Ovary (tissue), 3 donors: ENCODE measurements at regions not wholly inside any gene's neighbourhood (a gene's known extent, or its start where the extent isn't known, plus 50 kb on each side); places are given as distances from the start of the nearest gene placed in this dataset.

Experiments used
- CTCF ChIP-seq, 3 donors: fragments of 450-650 bp in 2 of 3; fragments of 200-600 bp in 1 of 3; IDR thresholded peaks; one replicate each; pipeline versions ENCODE4 v1.5.1 to v1.8.0; 2016 to 2022; ENCODE audit warnings: antibody characterized with exemption in 3 of 3, mild to moderate bottlenecking in 1 of 3
- EP300 ChIP-seq: sonication (generic); formaldehyde crosslinking; IDR thresholded peaks from one replicate; pipeline ENCODE4 v1.6.1; 2017; ENCODE audit warnings: antibody characterized with exemption
- POLR2A ChIP-seq: fragments of 450-650 bp; IDR thresholded peaks from one replicate; pipeline ENCODE4 v1.6.1; 2017; ENCODE audit warnings: antibody characterized with exemption, mild to moderate bottlenecking, moderate library complexity
- donor health status: DM: no; HTN: no; CAD: no.

DNA sequence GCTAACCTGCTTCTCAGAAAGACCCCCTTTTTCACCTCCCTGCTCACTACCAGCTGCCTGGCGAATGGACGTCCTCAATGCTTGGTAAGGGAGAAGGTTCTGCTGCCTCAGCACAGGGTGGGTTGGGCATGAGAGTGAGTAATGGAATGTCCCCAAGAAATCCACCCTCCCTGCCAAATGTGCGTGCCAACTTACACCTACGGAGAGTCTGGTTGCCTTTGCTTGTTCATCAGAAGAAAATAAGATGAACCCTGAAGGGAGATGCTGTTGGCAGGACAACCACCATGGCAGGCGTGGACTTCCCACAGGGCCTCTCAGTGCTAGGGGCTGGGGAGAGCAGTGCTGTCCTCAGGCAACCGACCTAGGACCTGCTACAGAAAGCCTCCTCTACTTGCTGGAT lies 106.0 kb downstream of the XCL2 start:
- TF ChIP-seq CTCF (IDR thresholded peaks at IDR 0.05) (no peak), POLR2A (no peak), EP300 (no peak)
